DMS 273 (cell line): ENCODE measurements at regions not wholly inside any gene's neighbourhood (a gene's known extent, or its start where the extent isn't known, plus 50 kb on each side); places are given as distances from the start of the nearest gene placed in this dataset.
"Not testable (repeated sequence)": the region's sequence is repeated elsewhere in the genome, so short reads cannot be mapped to it uniquely, and the experiment has no call there.

Experiments
- DNase-seq: peaks from one replicate; lab custom pipeline; 2025; ENCODE audit not compliant: unreplicated experiment; lab: John Stamatoyannopoulos, UW

DNA sequence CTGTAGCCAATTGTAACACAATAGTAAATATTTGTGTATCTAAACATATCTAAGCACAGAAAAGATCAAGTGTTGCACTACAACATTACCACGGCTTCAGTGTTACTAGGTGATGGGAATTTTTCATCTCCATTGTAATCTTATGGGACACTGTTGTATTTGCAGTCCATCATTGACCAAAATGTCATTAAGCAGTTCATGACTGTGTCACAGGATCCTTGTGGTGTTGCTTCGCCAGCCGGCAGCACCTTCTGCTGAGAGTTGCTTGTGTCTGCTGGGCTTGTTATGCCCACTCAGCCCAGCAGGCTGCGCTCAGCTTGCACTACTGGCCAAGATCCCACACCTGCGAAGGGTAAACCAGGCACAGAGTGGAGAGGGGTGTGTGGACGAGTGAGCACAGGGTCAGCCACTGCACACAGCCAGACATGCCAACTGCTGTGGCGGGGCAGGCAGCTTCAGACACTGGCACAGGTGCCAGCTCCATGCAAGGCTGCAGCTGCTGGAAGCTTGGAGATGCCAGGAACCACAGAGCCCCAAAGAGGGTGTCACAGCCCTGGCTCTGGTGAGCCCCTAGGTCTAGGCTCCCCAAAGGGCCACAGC, 273.7 kb downstream of the CETN3 start:
- DNase-seq = peak; percentile 31

DNA sequence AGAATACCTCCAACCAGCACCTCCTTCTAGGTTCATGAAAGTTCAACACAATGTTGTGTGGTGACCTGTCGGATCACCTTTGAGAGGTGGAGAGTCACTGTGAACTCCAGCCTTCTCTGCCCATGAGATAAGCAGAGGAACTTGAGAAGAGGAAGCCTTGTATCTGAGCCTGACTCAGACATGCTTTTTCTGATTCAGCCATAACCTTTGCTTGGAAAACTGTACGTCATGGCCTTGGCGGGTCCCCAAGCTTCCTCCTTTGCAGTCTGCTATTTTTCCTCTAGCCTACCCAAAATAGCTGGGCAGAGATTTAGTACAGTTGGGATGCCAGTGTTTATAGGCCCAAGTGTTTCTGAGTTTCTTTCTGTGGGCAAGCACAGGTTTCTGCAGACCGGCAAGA, 274.7 kb downstream of the CETN3 start:
- DNase-seq = no peak

DNA sequence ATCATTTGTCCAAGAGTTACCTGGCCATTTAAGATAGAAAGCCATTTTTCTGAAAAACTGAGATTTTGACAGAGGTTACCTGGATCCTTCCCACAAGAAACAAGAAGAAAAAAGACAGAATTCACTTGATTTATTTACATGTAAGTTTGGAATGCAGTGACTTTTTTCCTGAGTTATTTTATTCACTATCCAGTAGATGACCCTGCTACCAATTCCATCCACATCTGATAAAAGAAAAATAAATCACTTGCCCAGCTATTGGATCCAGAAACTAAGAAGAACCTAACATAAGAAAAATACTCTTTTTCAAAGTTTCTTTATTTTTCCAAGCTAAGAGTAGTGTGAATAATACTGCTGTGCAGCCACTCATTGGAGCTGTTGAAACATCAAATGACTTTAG, 275.2 kb downstream of the CETN3 start:
- DNase-seq = no peak

DNA sequence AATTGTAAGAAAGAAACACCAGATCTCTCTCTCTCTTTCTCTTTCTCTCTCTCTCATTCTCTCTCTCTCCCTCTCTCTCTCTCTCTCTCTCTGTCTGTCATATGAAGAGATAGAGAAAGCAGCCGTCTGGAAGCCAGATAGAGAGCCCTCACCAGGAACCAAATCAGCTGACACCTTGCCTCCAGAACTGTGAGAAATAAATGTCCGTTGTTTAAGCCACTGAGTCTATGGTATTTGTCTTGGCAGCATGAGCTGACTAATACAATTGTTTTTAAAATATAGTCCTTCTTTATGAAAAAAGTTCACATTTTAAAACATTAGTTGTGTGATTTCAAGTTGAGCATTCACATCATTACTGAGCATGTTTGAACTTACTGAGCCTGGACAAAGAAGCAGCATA, 275.6 kb downstream of the CETN3 start:
- DNase-seq = no peak

DNA sequence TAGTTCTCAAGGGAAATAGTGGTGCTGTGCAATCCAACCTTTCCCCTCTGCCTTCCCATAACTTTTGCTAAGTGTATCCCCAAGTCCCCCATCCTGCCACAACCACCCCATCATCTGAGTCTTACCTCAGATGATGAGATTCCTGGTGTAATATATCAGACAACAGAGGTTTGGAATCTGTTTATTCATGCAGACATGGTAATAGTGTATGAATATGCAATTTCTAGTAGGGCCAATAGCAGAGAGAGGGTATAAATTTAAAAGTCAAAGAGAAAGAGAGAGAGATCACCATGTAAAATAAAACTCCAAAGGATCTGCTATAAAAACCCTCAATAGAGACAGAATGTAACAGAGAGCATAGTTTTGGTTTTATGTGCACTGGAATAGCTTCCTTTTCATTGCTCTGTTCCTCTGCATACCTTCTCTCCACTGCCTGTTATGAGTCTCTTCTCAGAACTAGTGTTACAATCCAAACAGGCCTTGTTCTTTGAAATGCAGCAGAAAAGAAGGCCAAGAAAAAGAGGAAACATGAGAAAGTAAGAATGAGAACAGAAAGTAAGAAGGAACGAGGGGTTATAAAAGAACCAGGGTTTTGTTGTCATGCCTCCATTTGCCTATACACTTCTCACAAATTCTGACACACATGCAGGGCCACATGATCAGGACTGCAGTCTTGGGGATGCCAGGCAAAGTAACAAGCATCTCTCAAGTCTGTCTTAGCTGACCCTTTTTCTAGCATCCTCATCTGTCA, 278.0 kb downstream of the CETN3 start:
- no peak for DNase-seq

DNA sequence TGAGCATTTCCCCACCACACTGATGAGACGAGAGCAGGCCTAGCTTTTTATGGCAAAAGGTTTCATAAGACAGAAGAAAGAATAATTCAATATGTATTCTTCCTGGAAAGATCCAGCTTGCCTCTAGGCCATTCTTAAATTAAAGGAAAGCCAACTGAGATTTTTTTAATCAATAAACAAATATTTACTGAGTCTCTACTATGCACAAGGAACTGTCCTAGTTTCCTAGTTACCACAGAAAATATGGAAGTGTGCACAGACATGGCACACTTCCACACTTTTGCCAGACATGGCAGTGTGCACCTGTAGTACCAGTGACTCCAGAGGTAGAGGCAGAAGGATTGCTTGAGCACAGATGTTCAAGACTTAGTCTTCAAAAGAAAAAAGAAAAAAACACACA, 281.0 kb downstream of the CETN3 start:
- no peak for DNase-seq

DNA sequence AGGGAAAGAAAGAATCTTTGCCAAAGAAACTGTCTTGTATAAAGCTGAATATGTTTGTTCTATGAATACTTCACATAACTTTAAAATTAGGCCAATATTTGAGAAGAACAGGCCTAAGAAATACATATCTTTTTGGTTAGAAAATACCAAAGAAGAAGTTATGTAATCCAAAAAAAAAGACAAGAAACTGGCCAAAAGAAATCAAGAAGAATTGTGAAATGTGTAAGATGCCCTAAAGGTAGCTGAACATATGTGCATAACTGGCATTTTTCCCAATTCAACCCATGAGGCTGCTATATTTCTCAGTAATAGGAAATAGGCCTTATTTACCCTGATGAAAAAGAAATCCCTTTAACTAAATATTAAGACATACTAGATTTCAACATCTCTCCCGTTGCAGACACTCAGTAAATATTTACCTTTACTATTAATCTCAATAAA, 290.0 kb downstream of the CETN3 start:
- DNase-seq = peak; percentile 58

DNA sequence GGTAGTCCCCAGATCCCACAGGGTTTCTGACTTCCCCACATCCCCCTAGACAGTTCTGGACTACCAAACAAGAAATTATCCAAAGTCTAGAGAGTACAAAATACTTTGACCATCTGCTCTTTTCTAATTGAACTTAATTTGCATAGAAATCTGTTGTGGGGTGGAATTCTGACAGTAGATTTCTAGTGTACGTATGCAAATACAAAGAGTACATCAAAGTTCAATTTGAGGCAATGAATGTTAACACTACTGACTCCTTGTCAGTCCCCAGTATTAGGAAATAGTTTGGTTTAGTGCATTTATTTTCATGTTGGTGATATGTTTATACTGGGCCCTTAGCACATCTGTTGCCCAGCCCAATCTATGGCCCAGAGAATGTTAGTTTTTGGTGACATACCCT, 292.6 kb downstream of the CETN3 start:
- peak; percentile 52 for DNase-seq

DNA sequence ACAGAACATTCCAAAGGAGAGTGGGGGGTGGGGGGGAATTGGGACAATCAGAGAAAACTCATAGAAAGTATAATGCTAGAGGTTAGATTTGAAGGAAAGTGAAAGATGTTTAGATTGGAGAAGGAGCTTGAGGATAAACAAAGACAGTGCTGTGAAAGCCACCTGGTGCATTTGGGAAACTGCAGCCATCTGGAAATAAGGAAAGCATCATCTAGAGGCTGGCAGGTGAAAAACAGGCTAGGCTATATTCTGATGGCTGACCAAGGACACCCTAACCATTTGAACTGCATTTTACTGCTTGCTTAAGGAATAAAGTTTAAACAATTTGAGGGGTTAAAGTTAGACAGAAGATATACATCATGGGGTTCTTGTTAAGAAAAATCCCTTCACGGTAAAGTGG, 296.4 kb downstream of the CETN3 start:
- DNase-seq = peak; percentile 3

DNA sequence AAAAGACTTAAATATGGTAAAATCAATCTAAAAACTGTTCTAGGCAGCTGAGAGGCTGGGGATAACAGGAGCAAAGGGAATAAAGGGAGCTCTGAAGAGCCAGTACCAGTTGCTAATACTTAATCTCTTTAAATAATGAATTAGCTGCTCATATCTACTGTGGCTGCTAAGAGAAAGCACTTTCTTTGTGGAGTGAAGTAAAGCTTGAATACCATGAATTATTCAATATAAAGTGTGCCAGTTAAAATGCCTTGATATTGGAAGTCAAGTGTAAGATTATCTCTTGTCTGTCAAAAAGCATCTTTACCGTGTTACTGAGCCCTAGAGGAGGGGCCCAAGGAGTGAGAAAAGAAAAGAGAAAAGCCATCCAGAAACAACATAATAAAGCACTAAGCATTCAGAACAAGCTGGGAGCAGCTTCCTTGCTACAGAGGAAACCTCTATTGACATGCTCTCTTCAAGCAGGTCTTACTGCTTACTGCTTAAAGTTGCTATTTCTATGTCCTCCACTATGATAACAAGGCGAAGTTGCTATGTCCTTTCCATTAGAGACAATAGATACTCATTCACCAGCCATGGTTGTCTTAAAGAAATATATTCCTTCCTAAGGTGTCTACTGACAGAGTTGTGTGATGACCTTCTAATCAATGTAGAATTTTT, 297.4 kb downstream of the CETN3 start:
- DNase-seq = no peak

DNA sequence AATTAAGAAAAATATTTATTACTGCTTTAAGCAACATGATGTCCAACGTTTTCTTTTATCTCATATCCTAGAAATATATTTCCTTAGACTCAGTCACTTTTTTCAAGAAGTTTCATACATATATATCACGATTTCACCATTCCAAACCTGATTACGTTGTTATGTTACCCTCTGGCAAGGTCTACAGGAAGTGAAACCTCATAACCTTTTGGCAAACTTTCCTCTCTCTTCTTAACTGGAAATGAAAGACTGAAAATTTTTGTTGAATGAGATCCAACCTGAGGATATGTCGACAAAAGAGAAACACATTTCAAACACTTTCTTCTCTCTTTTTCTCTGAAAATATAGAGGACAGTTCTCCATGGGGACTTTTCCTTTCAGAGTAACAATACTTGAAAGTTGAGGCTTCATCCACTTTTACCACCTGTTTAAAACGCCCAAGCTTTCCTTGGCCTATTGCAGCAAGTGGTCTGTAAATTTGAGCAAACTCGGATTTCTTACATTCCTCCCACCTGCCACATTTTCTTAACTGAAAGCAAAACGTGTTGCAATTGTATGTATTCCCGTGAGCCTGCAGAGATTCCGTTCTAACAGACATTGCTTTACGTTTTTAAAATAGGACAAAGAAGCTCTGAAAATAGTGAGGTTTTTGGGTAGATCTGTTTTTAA, 298.1 kb downstream of the CETN3 start:
- DNase-seq = no peak

DNA sequence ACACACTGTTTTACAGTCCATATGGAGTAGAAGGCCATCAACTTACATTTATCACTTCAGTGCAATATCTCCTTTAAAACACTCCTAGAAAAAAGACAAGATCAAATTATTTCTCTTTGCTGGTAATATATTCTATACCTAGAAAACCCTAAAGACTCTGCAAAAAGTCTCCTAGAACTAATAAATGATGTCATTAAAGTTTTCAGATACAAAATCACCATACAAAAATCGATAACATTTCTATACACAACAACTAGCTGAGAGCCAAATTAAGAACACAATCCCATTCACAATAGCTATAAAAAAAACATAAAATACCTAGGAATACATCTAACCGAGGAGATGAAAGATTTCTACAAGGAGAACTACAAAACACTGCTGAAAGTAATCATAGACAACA, 300.3 kb downstream of the CETN3 start:
- no peak for DNase-seq

DNA sequence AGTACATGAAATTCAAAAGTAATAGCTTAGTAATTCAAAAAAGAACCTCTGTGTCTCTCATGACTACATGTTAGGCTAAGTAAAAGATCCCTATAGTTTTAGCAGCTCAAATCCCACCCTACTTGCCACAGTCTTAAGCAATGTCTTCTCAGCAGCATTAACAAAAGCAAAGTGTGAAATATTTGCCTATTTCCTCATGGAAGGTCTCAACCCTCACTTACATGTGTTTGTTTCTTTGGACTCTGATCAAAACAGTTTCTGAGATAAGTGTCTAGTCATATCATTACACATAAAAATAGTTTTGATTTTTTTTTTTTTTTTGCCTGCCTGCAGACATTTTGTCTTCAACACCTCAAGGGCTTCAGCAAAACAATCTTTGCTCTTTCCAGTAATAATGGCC, 310.5 kb downstream of the CETN3 start:
- no peak for DNase-seq

DNA sequence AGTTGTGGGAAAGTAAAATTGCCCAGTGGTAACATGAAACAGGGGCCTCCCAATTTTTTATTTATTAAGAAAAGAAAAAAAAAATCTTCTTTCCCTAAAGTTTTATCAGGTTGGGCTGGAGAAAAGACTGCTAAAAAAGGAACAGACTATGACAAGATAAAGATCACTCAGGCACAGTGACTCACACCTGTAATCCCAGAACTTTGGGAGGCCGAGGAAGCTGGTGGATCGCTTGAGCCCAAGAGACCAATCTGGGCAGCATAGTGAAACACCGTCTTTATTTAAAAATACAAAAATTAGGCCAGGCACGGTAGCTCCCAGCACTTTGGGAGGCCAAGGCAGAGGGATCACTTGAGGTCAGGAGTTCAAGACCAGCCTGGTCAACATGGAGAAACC, 312.5 kb downstream of the CETN3 start:
- DNase-seq = no peak

DNA sequence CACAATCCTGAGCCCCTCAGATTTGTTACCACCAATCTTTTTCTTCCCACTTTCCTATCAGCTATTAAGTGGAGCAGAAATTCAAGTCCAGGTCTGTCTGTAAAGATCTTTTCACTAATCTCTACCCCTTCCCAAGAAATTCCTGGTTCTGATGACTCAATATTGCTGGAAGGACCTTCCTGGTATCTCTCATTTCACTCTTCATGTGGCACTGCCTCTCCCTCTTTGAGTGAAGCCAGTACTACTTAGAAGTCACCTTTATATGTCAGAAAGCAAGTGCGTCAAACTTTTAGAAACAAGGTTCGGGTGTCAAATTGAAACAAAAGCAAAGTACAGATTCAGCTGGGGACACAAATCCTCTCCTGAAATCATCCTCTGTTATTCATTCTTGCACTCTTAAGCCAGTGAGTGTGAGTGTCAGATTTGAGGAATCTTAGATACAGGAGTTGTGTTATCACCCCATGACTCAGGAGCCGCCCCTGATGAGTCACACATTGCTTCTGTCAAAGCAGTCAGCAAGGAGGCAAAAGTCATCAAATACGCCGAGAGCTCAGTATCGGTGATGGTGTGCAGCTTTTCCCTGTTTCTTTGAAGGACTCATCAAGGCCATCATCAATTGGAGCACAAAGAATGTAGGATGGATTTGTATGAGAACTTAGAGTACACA, 313.0 kb downstream of the CETN3 start:
- peak; percentile 5 for DNase-seq

DNA sequence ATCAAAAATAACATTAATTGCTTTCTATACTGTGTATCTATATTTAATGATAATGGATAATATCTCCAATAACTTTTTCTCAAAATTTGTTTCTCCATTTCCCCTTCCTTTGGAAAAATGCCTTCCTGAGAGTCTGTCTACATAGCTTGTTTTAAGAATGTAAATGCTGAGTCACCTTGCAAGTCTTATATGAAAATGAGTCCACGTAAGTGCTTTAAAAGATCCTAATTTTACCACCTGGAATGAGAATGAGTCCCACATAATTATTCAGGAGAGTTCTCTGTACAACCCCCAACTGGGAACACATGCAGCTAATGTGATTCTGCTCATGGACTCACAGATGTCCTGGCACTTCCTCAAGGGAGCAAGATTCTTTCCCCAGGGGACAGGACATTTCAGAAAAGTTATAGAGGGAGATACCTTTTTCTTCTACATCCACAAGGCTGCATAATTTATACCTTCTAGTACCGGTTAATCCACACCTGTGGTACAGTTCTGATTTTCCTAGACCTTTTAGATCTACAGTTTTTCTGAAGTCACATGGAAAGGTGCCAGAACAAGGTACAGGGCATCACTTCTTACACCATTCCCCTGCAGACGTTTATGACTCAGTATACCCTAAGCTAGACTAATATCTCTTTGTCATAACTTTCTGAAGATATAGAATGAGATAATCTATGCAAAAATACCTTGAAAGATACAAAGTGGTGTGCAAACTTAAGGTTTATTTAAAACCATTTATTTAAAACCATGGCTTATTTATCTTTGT, 314.1 kb downstream of the CETN3 start:
- peak; percentile 23 for DNase-seq

DNA sequence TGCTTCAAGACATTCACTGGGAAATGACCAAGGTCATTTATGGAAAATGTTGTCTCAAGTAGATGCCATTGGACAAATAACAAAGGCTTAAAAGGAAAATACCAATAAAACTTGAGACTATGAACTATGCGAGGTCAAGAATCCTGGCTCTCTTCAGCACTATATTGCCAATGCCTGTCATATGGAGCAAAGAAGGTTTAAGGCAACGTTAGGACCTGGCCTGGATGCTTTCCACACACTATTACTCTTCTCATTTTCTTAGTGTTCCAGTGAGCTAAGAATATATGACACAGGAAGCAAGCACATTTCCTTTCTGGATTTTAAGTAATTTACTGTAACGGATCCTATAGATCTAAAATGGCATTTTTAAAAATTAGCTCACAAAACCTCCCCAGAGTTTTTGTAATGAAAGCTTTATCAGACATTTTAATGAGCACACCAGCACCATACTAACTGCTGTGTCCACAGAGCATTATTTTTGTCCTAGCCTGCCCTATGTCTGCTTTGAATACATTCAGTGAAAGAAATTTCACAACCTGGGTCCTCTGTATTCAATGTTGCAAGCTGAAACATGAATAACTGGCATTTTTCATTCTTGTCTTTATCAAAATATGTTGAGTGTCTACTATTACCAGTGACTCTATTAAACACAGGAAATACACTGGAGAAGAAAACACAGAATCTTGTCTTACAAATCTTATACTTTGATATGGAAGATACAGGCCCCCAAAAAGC, 315.6 kb downstream of the CETN3 start:
- no peak for DNase-seq

DNA sequence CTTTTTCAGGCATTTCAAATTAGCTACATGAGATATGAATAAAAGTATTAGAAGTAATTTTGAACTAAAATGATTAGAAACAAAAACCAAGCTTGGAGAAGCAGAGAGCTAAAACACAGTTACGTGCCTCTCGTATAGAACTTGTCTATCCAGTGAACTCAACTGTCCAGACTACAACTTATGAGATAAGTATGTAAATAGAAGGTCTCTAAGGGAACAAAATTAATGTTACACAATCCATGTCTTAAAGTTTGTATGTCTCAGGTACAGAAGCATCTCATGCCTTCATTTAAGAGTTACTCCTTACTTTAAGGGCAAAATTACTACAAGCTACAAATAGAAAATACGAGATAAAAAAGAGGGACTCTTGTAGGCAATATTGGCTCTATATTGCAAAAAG, 316.8 kb downstream of the CETN3 start:
- DNase-seq = no peak

DNA sequence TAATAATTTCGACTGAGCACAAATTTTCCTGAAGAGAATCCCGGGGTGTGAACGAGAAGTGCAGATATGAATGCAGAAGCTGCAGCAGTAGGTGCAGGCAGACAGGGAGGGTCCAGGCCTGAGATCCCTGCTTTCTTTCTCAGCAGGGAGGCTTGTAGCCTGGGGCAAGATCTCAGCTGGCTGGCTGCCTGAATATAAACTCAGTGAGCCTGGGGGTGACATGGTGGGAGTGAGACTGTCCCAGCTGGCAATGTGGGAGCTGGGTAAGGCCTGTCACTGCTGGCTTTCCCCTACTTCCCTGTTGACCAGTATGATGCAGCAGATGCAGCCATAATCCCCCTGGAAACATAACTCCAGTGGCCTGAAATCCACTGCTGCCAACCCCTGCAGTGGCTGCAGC, 325.2 kb downstream of the CETN3 start:
- no peak for DNase-seq

DNA sequence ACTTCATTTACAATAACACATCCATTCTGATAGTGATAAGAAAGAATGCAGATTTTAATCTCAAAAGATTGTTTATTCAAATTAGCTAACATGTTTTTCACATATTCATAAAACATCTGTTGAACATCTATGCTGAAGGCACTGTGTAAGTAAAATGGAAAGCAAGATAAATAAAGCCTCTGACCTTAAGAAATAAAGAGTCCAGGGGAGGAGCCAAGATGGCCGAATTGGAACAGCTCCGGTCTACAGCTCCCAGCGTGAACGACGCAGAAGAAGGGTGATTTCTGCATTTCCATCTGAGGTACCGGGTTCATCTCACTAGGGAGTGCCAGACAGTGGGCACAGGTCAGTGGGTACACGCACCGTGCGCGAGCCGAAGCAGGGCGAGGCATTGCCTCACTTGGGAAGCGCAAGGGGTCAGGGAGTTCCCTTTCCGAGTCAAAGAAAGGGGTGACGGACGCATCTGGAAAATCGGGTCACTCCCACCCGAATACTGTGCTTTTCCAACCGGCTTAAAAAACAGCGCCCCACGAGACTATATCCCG, 336.5 kb downstream of the CETN3 start:
- DNase-seq = not testable (repeated sequence)
